ENCODE measurements at regions not wholly inside any gene's neighbourhood (a gene's known extent, or its start where the extent isn't known, plus 50 kb on each side); places are given as distances from the start of the nearest gene placed in this dataset.
"Not testable (repeated sequence)": the region's sequence is repeated elsewhere in the genome, so short reads cannot be mapped to it uniquely, and the experiment has no call there.

GRCh38 chr4:3614731-3614980, 82.4 kb upstream of the LRPAP1 start:
- no peak for DNase-seq (ENCODE audit: low read depth in 2 of 2)

DNA sequence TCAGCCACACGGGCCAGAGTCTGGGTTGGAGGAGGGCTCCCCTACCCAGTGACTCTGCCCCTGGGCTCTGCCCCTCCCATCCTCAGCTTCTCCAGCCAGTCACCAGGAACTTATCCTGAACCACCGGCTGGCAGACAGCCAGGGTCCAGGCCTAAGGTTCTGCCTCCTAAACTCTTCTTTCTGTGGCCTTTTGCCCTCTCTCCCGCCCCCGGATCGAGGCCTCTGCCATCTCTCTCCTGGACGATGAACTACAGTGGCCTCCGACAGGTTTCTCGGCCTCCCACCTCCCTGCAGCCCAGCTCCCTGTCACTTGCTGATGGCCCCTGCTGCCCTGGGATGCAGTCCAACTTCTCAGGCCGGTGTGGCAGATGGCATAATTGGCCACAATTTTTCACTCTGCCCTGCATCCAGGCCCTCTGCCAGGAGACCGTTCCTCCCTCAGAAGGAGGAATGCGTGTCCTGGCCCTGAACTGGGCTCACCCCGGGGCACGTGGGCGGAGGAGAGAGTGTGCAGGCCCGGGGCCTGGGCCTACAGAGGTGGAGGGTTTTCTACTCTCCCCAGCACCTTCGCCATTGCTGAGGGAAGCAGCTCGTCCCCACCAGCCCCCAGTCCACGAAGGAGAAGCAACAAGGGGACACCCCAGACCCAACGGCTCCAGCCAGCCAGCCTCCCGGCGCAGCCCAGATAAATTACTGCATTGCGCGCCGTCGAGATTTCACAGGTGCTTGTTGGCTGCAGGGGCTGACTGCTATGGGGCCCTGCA, 81.9 kb upstream of the LRPAP1 start:
- DNase-seq (ENCODE audit: low read depth in 2 of 2), result no peak

- DNase-seq (ENCODE audit: low read depth in 2 of 2), result no peak
Measured at GRCh38 chr4:3612934-3613333, 80.7 kb upstream of the LRPAP1 start.

DNA sequence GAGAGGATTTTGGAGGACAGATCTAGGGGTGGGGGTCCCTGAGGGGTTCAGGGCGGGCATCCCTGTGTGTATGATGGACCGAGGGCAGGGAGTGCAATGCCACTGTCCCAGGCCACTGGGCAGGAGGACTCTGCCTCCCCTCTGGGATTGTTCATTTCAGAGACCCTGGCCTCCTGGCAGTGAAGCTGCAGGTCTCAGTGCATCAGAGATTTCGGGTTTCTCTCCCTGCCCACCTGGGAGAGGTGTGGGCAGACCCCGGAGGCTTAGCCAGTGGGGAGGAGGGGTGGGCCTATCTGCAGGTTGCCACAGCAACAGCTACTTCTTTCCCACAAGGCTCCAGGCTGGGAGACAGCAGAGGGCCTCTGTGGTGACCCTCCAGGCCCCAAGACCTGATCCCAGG, 80.1 kb upstream of the LRPAP1 start:
- DNase-seq (ENCODE audit: low read depth in 2 of 2), result no peak

DNA sequence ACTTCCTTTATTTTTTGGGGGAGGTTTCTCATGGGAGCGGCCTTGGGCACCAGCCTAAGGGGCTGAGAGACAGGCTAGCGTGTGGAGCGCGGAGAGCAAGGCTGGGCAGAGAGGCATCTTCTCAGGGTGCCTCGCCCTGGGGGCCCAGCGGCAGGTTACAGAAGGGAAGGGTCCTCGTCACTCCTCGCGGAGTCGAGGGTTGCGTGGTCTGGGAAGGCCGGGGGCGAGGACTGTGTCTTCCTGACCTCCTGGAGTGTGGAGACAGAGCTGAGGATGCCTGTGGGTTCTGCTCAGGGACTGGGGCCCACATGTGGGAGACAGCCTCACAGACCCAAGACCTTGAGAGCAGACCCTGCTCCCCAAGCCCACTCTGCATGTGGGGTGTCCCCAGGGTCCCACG, 79.6 kb upstream of the LRPAP1 start:
- DNase-seq (ENCODE audit: low read depth in 2 of 2), result no peak

GRCh38 chr4:3610851-3611250, 78.6 kb upstream of the LRPAP1 start:
- DNase-seq (ENCODE audit: low read depth in 2 of 2), result not testable (repeated sequence)

GRCh38 chr4:3609905-3610304, 77.7 kb upstream of the LRPAP1 start:
- DNase-seq (ENCODE audit: low read depth in 2 of 2), result not testable (repeated sequence)

DNA sequence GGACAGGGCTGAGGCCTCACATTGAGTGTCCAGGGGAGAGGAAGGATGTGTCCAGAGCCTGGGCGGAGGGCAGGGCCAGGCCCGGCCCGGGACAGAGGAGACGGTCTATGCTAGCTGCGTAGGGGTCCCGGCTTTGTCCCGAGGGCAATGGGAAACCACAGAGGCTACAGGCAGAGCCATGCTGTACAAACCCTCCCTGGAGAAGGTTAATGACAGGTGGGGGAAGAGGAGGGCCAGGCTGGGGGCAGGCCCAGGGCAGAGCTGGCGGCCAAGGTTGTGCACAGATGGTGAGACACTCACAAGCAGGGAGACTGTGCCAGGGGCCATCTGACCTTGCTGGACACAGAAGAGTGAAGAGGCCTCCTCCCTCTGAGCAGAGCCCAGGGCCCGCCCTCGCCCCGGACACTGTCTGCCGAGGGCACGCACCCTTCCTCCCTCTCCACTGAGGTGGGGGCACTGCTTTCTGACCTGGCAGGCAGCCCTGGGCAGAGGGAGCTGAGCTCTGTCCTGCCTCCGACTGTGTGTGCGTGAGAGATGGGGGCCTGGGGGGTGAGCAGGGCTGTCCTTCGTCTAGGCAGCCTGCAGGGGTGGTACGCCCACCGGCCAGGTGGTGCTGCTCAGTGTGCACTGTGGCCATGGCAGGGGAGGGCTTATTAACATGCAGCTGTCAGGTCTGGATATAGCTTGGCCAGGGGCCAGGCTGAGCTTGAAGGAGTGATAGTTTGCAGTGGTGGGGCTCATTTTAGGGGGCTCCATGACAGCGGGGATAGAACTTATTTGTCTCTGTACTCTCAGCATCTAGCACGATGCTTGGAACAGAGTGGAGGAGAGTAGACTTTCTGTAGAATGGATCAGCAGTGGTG, 75.7 kb upstream of the LRPAP1 start:
- no peak for DNase-seq (ENCODE audit: low read depth in 2 of 2)

GRCh38 chr4:3606850-3607249, 74.6 kb upstream of the LRPAP1 start:
- DNase-seq (ENCODE audit: low read depth in 2 of 2), result not testable (repeated sequence)

GRCh38 chr4:3606271-3606670, 74.0 kb upstream of the LRPAP1 start:
- DNase-seq (ENCODE audit: low read depth in 2 of 2), result not testable (repeated sequence)

DNA sequence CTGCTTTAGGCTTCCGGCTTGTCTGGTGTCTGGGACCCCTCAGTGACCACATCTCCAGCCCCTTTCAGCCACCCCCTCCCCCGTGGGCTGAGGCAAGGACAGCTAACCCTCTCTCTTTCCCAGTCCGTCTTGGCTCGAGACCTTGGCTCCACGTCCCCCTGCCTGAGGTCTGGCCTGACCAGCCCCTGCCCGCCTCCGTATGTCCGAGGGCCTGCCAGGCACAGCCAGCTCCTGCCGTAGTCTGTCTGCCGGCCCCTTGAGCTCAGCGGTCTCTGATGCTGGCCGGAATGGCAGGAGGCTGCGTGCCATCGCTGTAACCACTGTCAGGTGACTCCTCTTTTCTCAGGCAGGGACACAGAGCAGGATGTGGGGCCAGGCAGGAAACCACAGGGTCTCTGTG, 73.3 kb upstream of the LRPAP1 start:
- no peak for DNase-seq (ENCODE audit: low read depth in 2 of 2)

DNA sequence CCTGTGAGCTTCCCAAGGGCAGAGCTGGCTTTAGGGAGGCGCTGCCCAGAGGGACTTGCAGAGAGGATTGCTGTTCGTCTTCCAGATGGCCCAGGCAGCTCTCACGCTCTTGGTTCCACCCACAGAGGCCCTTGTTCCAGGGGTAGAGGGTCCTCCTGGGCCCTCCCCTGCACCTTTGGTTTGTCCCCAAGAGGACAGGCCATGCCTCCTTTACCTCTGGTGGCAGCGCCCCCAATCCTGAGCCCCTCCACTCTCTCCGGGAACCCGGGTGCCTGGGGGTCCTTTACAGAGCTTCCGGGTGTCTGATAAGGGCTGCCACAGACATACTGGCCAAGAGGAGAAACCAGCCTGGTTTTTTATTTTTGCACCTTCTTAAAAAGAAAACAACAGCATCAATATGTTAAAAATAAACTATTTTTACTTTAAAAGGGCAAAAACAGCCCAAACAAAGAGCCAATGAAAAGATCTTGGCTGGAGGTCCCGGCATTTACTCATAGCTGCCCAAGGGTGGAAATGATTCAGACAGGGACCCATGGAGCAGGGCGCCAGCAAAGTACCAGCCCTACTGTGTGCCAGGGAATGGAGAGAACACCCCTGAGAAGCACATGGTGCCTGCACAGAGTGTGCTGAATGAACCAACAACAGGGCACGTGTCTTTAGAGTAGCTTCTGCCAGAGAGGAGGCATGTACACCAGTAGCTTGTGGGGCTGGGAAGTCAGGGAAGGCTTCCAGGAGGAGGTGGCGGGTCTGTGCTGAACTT, 70.8 kb upstream of the LRPAP1 start:
- DNase-seq (ENCODE audit: low read depth in 2 of 2), result not testable (repeated sequence)

DNA sequence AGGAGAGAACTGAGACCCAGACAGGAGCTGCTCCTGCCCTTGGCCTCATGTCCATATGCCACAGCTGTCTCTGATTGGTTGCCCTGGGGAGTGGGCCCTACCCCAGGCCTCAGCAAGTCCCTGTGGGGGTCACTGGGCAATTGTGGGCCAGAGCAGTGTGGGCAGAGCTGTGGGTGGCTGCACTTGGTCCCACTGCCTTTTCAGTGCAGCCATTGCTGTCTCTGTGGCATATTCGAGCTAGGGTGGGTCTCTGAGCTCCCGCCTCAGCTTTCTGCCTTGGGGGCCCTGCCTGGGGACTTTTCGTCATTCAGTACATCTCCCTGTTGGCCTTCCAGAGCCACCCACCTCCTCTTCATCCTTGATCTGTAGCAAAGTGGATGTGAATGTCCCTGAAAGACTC, 69.8 kb upstream of the LRPAP1 start:
- DNase-seq (ENCODE audit: low read depth in 2 of 2), result no peak

DNA sequence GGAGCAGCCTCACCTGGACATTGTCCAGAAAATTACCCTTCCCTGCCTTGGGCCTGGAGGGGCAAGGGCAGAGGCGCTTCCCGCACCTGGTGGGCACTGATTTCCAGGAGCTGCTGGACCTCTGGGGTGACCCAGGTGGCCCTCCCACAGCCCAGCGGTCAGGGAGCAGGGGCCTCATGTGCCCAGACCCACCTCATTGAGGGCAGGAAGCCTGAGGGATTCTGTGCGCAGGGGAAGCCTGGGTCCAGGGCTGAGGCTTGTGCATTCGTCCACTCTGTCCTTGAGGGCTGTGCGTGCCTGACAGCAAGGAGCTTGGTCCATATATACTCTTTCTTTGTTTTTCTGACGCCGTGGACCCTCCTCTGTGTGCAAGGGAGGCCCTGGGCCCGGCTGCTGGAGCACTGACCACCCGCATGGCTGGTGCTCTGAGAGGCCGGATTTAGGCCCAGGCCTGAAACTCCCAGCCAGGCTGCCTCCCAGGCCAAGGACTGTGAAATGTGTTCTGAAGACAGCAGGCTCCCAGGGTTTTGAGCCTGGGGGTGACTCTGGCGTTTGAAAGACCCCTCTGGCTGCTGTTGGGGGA, 69.0 kb upstream of the LRPAP1 start:
- not testable (repeated sequence) for DNase-seq (ENCODE audit: low read depth in 2 of 2)

GRCh38 chr4:3599951-3600350, 67.7 kb upstream of the LRPAP1 start:
- no peak for DNase-seq (ENCODE audit: low read depth in 2 of 2)

DNA sequence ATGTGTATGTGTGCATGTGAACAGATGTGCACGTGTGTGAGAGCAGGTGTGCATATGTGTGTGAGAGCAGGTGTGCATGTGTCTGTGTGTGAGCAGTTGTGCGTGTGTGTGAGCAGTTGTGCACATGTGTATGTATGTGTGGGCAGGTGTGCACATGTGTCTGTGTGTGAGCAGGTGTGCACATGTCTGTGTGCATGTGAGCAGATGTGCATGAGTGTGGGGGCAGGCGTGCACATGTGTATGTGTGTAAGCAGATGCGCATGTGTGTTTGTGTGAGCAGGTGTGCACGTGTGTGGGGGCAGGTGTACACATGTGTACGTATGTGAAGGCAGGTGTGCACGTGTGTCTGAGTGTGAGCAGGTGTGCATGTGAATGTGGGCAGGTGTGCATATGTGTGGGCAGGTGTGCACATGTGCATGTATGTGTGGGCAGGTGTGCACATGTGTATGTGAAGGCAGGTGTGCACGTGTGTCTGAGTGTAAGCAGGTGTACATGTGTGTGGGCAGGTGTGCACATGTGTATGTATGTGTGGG, 66.5 kb upstream of the LRPAP1 start:
- DNase-seq (ENCODE audit: low read depth in 2 of 2), result no peak

DNA sequence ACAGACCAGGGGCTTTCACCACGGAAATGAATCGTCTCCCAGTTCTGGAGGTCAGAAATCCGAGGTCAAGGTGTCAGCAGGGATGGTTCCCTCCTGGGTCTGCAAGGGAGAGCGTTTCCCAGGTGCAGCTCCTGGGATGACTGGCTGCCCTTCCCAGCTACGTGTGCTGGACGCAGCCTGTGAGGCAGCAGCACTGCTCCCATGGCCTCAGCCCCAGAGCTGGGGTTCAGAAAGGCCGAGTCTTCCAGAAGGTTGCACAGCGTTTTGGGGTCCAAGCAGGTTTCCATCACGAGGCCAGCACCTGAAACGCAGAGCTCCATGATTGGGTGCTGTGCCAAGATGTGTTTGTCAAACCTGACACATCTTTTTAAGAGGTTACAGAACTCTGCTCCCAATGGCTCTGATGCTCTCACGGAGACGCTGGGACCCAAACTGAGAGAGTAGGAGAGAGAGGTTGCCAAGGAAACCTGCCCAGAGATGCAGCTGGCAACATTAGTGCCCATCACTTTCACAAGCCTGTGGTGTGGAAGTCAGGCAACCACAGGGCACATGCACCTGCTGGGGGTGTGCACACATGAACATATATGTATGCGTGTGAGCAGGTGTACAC, 65.8 kb upstream of the LRPAP1 start:
- not testable (repeated sequence) for DNase-seq (ENCODE audit: low read depth in 2 of 2)

DNA sequence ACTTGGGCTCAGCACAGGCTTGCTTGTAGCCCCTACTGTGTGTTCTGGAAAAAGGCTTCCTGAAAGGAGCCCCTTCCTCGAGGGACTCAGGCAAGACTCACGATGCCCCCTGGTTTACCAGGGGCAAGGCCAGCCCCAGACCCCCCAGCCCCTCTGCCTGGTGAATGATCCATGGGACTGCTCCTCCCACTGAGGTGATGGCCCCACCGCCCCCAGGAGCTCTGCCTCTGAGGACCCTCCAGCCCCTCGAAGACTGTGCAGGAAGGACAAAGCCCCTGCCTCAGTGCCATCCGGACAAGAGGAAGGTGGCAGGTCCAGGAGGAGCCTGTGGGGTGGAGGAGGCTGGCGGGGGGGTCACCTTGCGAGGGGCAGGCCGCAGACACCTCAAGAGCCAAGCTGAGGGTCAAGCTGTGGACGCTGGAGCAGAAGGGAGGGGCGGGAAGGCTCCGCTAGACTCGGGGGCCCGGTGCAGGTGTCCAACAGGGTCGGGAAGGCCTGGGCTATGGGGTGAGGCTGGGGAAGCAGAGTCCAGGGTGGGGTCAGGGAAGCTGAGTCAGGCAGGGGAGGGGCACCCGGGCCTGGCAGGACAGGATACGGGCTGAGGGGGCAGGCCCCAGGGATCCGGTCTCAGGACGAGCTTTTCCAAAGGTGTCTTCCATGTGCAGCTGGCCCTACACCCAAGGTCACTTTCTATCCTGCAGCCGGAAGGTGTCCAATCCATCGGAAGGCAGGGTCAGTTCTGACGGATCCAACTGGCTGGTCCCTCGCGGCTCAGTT, 64.9 kb upstream of the LRPAP1 start:
- not testable (repeated sequence) for DNase-seq (ENCODE audit: low read depth in 2 of 2)

GRCh38 chr4:3595627-3596291, 63.5 kb upstream of the LRPAP1 start:
- not testable (repeated sequence) for DNase-seq (ENCODE audit: low read depth in 2 of 2)

DNA sequence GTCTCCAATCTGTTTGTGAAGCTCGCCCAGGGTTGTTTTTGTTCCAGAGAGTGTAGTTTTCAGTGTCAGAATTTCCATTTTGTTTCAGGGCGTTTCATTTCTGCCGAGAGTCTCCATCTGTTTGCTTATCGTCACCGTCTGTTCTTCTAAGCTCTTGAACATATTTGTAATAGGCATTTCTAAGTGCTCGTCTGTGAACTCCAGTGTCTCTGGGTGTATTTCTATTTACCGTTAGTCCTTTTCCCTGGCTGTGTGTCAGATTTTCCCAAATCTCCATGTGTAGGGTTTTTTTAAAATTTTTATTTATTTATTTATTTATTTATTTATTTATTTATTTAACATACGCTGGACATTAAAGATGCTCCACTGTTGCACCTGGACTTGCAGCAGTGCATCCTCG, 62.5 kb upstream of the LRPAP1 start:
- not testable (repeated sequence) for DNase-seq (ENCODE audit: low read depth in 2 of 2)
